D721Med (cell line): ENCODE measurements at regions not wholly inside any gene's neighbourhood (a gene's known extent, or its start where the extent isn't known, plus 50 kb on each side); places are given as distances from the start of the nearest gene placed in this dataset.

Experiments used
- DNase-seq: peaks from one replicate; pipeline ENCODE4 v3.0.0; 2011; ENCODE audit warnings: low spot score; ENCODE audit not compliant: insufficient read length
- FAIRE-seq: peaks from 2 replicates; lab custom pipeline; 2011; peaks lifted over from hg19 to GRCh38; lab: Jason Lieb, UNC
- CTCF ChIP-seq: IDR thresholded peaks from 2 replicates; pipeline ENCODE4 v1.5.1; 2012; ENCODE audit warnings: mild to moderate bottlenecking, control low read depth; ENCODE audit not compliant: insufficient read depth; ENCODE audit errors: missing control alignments

- no peak for FAIRE-seq
- no peak for TF ChIP-seq CTCF
- no peak for DNase-seq
Observed at GRCh38 chr15:75134748-75135147, 66.9 kb upstream of the C15orf39 start.

- DNase-seq (no peak), FAIRE-seq (no peak)
- TF ChIP-seq CTCF: no peak
Observed at GRCh38 chr15:75136118-75136517, 65.6 kb upstream of the C15orf39 start.

- no peak for TF ChIP-seq CTCF
- DNase-seq: no peak
- FAIRE-seq: no peak
Observed at GRCh38 chr15:75136758-75137157, 64.9 kb upstream of the C15orf39 start.

GRCh38 chr15:75138016-75138999 is 63.4 kb upstream of the C15orf39 start:
- FAIRE-seq (no peak), DNase-seq (no peak)
- no peak for TF ChIP-seq CTCF

GRCh38 chr15:75140080-75140879 is 61.4 kb upstream of the C15orf39 start:
- TF ChIP-seq CTCF: no peak
- no peak for FAIRE-seq

GRCh38 chr15:75142499-75142898 is 59.2 kb upstream of the C15orf39 start:
- TF ChIP-seq CTCF: no peak
- DNase-seq (no peak), FAIRE-seq (no peak)

More at GRCh38 chr15:75140080-75140879, 61.4 kb upstream of the C15orf39 start:
- no peak for DNase-seq
